ENCODE measurements at regions not wholly inside any gene's neighbourhood (a gene's known extent, or its start where the extent isn't known, plus 50 kb on each side); places are given as distances from the start of the nearest gene placed in this dataset.

GRCh38 chr2:5253263-5253662 is 438.9 kb upstream of the SOX11 start:
- no peak for TF ChIP-seq CTCF (conservative IDR thresholded peaks at IDR 0.05)
- TF ChIP-seq ZFX (IDR thresholded peaks at IDR 0.05): no peak
- H3K27ac ChIP-seq: no peak overlapping the region

- no peak overlapping the region for H3K27ac ChIP-seq
- TF ChIP-seq ZFX (IDR thresholded peaks at IDR 0.05): no peak
- no peak for TF ChIP-seq CTCF (conservative IDR thresholded peaks at IDR 0.05)
These were observed 437.3 kb upstream of the SOX11 start for GRCh38 chr2:5254791-5255332.

DNA sequence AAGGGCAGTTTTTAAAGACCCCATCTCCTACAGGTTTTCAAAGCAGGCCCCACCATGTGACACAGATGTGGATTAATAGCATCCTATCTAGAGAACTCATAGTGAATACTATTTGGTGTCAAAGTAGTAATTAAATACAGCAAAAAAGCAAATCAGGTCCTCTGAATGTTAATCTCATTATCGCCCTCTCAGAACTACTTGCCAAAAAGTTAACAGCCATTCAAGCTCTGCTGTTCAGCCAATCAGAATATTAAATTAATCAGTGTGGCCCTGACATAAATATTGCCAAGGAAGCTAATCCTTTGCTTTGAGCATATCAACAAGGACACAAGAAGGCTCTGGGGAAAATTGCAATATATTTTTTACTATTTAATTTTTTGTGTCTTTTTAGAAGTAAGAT is 428.9 kb upstream of the SOX11 start:
- H3K27ac ChIP-seq: no peak overlapping the region

DNA sequence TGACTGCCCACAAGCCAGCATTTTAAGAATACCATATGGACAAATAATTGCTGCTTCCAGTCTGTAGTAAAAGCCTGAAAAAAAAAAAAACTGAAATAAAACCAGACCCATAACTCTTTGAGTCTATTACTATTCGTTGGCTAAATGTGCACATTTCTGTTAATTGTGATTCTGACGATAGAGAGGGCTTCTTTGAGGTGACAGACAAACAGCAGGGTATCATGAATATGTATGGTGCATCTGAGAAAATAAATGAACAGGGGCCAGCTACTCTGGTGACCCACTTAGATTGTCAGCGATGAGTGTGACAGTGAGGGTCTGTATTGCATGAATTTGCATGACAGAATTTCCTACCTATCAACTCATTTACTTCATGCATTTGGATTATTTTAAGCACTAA is 427.8 kb upstream of the SOX11 start:
- H3K27ac ChIP-seq: no peak overlapping the region
- TF ChIP-seq CTCF (conservative IDR thresholded peaks at IDR 0.05): no peak
- TF ChIP-seq ZFX (IDR thresholded peaks at IDR 0.05): no peak

More for the DNA sequence above, 428.9 kb upstream of the SOX11 start:
- TF ChIP-seq CTCF (conservative IDR thresholded peaks at IDR 0.05) (no peak), ZFX (IDR thresholded peaks at IDR 0.05) (no peak)

- no peak overlapping the region for H3K27ac ChIP-seq
- TF ChIP-seq CTCF (conservative IDR thresholded peaks at IDR 0.05) (no peak), ZFX (IDR thresholded peaks at IDR 0.05) (no peak)
These were observed 407.1 kb upstream of the SOX11 start for GRCh38 chr2:5285061-5285460.

DNA sequence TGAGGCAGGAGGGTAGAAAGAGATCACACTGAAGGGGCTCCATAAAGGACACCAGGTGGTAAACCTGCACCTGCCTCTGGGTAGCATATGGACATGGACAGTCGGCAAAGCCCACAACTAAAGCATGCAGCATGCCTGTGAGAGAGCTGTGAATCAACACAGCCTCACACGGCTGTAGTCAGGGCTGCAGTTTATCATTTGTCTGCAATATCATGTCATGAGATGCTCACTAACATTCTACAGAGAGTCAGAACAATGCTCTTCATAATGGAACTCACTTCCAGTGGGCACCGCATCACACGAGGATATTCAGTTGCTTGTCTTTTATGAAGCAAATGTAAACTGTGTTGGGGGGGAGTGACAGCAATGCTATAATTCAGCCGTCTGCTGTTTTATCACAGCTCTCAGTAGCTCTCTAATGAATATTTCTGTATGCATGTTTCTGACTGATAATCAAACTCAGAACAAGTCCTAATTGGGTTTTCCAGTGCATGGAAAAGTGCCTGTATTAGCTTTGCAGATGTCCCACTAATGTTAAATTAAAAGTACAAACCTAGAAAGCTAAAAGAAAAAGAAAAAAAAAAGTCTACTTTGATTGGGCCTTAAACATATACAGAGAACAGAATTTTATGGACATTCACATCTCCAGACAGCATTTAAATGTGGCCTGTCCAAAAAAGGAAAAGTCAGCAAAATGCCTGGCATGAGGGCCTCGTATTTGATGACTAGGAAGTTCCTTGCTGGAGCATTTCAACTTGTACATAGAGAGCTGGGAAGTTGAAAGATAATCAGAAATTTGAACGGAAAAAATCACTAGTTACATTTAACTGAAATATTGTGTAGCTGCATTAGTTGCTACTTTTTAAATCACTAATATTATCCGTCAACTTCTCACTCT is 406.1 kb upstream of the SOX11 start:
- no peak overlapping the region for H3K27ac ChIP-seq
- TF ChIP-seq ZFX (IDR thresholded peaks at IDR 0.05) (no peak), CTCF (conservative IDR thresholded peaks at IDR 0.05) (no peak)

DNA sequence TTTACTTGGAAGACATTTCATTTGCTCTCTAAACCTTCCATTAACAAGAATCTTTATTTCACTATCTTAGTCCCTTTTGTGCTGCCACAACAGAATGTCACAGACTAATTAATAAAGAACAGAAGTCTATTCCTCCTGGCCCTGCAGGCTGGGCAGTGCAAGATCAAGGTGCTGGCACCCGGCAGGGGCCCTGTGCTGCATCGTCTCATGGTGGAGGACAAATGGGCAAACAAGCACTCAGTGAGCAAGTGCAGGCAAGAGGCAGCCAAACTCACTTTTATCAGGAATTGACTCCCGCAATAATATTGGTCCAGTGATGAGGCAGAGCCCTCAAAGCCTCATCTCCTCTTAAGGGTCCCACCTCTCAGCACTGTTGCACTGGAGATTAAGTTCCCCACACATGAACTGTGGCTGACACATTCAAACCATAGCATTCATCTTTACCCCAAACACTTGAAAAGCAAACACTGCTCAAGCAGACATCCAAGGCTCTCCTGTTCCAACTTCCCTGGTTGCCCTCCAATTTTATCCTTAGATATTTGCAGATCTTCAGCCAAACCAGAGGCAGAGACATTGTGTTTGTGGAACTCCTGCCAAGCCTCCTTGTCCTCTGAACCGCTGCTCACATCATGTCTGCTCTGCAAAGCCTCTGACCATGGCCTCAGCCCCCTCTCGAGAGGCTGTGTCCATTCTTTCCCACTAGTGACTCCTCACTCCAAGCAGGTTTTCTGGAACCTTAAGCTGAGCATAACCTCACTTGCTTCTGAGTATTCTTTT is 404.4 kb upstream of the SOX11 start:
- peak overlapping the region; percentile 48 for H3K27ac ChIP-seq
- TF ChIP-seq CTCF (conservative IDR thresholded peaks at IDR 0.05): no peak
- no peak for TF ChIP-seq ZFX (IDR thresholded peaks at IDR 0.05)

Data from C4-2B (cell line).